ENCODE measurements at regions not wholly inside any gene's neighbourhood (a gene's known extent, or its start where the extent isn't known, plus 50 kb on each side); places are given as distances from the start of the nearest gene placed in this dataset.
A peak's percentile ranks its signal among the peaks of the same experiment; 100 is the strongest.

DNA sequence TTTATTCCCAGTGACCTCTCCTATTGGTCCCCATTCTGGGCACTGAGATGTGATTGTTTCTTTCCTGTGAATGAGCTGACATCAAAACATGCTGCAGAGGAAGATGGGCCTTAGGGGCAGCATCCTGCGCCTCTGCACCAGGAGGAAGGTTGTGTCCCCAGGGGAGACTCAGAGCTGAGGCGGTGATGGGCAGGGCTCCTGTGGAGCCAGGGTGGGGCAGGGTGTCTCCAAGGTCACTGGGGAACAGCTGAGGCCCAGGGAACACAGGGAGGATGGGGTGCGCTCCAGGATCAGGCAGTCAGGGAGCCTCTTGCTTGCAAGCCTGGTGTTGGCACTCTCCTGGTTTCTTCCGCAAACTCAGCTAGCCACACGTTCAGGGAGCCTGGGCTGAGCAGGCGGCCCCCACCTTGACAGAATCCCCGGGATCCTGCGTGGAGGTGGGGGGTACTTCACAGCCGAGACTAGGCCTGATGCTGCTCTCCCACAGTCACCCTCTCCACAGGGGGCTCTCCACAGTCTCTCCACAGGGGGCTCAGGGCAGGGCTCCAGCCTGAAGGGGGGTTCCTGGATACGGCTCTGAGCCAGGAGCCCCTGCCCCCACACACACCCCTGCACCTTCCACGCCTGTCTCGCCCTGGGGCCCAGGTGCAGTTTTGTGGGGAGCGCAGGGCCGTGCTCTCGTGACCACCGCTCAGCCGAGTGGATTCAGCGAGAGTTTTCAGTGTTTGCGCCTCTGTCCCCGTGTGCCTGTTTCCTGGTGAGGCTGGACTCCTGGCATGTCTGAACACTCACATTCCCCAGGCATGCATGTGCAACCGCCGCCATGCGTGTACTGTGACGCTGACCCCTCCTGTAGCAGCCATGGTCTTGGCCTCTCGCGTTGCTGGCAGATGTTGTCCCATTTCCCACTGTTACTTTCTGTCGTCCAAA is 264.7 kb downstream of the SEC23A start:
- H3K4me2 ChIP-seq, result no peak overlapping the region
- no peaks in the 10 kb centered on the region for H3K9me3 ChIP-seq (ENCODE audit: low read depth)
- H3K27me3 ChIP-seq, result no peaks in the 10 kb centered on the region
- no peaks in the 10 kb centered on the region for H3K36me3 ChIP-seq
- TF ChIP-seq, protein P1, sequence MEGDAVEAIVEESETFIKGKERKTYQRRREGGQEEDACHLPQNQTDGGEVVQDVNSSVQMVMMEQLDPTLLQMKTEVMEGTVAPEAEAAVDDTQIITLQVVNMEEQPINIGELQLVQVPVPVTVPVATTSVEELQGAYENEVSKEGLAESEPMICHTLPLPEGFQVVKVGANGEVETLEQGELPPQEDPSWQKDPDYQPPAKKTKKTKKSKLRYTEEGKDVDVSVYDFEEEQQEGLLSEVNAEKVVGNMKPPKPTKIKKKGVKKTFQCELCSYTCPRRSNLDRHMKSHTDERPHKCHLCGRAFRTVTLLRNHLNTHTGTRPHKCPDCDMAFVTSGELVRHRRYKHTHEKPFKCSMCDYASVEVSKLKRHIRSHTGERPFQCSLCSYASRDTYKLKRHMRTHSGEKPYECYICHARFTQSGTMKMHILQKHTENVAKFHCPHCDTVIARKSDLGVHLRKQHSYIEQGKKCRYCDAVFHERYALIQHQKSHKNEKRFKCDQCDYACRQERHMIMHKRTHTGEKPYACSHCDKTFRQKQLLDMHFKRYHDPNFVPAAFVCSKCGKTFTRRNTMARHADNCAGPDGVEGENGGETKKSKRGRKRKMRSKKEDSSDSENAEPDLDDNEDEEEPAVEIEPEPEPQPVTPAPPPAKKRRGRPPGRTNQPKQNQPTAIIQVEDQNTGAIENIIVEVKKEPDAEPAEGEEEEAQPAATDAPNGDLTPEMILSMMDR (IDR thresholded peaks at IDR 0.05), result no peak
- TF ChIP-seq EZH2 (IDR thresholded peaks at IDR 0.05) (no peak), EZH2phosphoT487 (IDR thresholded peaks at IDR 0.05) (no peak)
- no peak for DNase-seq (ENCODE audit: low spot score)
- Mint-ChIP-seq H3K27me3 (ENCODE audit: insufficient read depth, low read depth) (peaks cover 9% of the 10 kb centered on the region), H3K9me3 (no peaks in the 10 kb centered on the region), H3K4me3 (peak overlapping the region; percentile 21), H3K4me1 (peaks cover 12% of the 10 kb centered on the region), H3K27ac (peak overlapping the region; percentile 76), H3K36me3 (no peaks in the 10 kb centered on the region)
- H4K20me1 ChIP-seq (ENCODE audit: low read depth), result no peaks in the 10 kb centered on the region
- no peak overlapping the region for H3K4me3 ChIP-seq
- no peak overlapping the region for H3K27ac ChIP-seq
- H3K4me1 ChIP-seq, result peaks cover 2% of the 10 kb centered on the region
- H3F3A ChIP-seq (ENCODE audit: low read depth), result no peaks in the 10 kb centered on the region
- H2AFZ ChIP-seq (replicated peaks), result peak overlapping the region; percentile 68
- H3K9ac ChIP-seq, result no peak overlapping the region
- H3K79me2 ChIP-seq (ENCODE audit: low read depth), result no peaks in the 10 kb centered on the region

DNA sequence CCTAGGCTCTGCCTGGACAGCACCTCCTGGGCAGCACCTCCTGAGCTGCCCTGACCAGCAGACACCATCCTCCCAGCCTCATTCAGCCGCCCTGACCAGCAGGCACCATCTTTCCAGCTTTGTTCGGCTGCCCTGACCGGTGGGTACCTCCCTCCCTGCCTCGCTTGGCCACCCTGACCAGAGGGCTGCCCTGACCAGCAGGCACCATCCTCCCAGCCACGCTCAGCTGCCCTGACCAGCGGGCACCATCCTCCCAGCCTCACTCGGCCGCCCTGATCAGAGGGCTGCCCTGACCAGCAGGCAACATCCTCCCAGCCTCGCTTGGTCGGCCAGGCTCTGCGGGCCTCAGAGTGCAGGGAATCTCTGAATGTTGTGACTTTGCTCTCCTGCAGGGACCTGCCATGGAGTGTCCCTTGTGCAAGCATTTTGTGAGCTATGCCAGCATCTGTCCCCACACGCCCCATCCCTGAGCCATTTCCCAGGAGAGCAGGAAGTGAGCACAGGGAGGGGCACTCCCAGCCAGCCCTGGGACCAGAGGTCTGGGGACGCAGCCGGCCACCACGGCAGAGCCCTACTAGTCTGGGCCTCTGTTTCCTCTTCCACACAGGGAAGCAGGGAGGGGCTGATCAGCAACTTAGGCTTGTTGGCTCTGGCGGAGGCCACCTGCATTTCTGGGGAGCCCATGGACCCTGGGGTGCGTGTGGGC is 265.5 kb downstream of the SEC23A start:
- no peak overlapping the region for H3K4me3 ChIP-seq
- no peaks in the 10 kb centered on the region for H3K9me3 ChIP-seq (ENCODE audit: low read depth)
- Mint-ChIP-seq H3K4me1 (peaks cover 12% of the 10 kb centered on the region), H3K36me3 (no peaks in the 10 kb centered on the region), H3K4me3 (no peak overlapping the region), H3K27me3 (ENCODE audit: insufficient read depth, low read depth) (peaks cover 9% of the 10 kb centered on the region), H3K27ac (no peak overlapping the region), H3K9me3 (no peaks in the 10 kb centered on the region)
- H3K27me3 ChIP-seq, result no peaks in the 10 kb centered on the region
- H4K20me1 ChIP-seq (ENCODE audit: low read depth), result no peaks in the 10 kb centered on the region
- H3K4me2 ChIP-seq, result no peak overlapping the region
- H3K9ac ChIP-seq, result no peak overlapping the region
- H3K4me1 ChIP-seq, result peaks cover 2% of the 10 kb centered on the region
- TF ChIP-seq EZH2phosphoT487 (IDR thresholded peaks at IDR 0.05), result no peak
- TF ChIP-seq, protein P1 (IDR thresholded peaks at IDR 0.05), result no peak
- TF ChIP-seq EZH2 (IDR thresholded peaks at IDR 0.05), result no peak
- DNase-seq (ENCODE audit: low spot score), result no peak
- H3K79me2 ChIP-seq (ENCODE audit: low read depth), result no peaks in the 10 kb centered on the region
- no peak overlapping the region for H2AFZ ChIP-seq (replicated peaks)
- no peaks in the 10 kb centered on the region for H3K36me3 ChIP-seq
- H3K27ac ChIP-seq, result no peak overlapping the region
- no peaks in the 10 kb centered on the region for H3F3A ChIP-seq (ENCODE audit: low read depth)

DNA sequence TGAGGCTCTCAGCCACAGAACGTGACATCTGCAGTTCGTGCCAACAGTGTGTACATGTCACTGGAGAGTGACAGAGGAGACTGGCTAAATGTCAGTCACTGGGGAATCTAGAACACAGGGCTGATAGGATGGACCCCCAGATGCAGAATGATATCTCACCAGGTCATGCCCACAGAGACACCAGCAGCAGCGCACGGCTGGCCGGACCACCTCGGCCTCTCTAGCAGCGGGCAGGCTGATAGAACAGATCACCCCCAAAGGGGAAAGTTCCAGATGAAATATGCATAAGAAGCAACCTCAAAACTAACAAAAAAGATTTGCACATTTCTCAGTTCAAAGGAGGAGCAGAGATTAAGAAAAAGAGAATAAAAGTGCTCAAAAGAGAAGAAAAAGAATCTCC is 266.5 kb downstream of the SEC23A start:
- no peak for DNase-seq (ENCODE audit: low spot score)
- H3K9me3 Mint-ChIP-seq, result no peaks in the 10 kb centered on the region
- no peaks in the 10 kb centered on the region for H3K79me2 ChIP-seq (ENCODE audit: low read depth)
- no peaks in the 10 kb centered on the region for H3K27me3 ChIP-seq
- no peaks in the 10 kb centered on the region for H3K9me3 ChIP-seq (ENCODE audit: low read depth)
- no peaks in the 10 kb centered on the region for H3F3A ChIP-seq (ENCODE audit: low read depth)
- no peak overlapping the region for H3K9ac ChIP-seq
- no peak overlapping the region for H3K4me3 ChIP-seq
- no peaks in the 10 kb centered on the region for H3K36me3 ChIP-seq
- H3K36me3 Mint-ChIP-seq, result no peaks in the 10 kb centered on the region
- H2AFZ ChIP-seq (replicated peaks), result no peak overlapping the region
- no peak overlapping the region for H3K4me2 ChIP-seq
- H4K20me1 ChIP-seq (ENCODE audit: low read depth), result no peaks in the 10 kb centered on the region
- peaks cover 2% of the 10 kb centered on the region for H3K4me1 ChIP-seq
- TF ChIP-seq EZH2phosphoT487 (IDR thresholded peaks at IDR 0.05) (no peak), EZH2 (IDR thresholded peaks at IDR 0.05) (no peak)
- TF ChIP-seq, protein P1 (IDR thresholded peaks at IDR 0.05), result no peak
- no peak overlapping the region for H3K27ac ChIP-seq
- H3K27me3 Mint-ChIP-seq (ENCODE audit: insufficient read depth, low read depth), result peaks cover 9% of the 10 kb centered on the region
- no peak overlapping the region for H3K27ac Mint-ChIP-seq
- H3K4me1 Mint-ChIP-seq, result peaks cover 12% of the 10 kb centered on the region
- H3K4me3 Mint-ChIP-seq, result no peak overlapping the region

Measured in neural progenitor cell (in vitro differentiated cells).